MM.1S (cell line): ENCODE measurements at regions not wholly inside any gene's neighbourhood (a gene's known extent, or its start where the extent isn't known, plus 50 kb on each side); places are given as distances from the start of the nearest gene placed in this dataset.

ENCODE experiments used
- DNase-seq: peaks from one replicate; pipeline ENCODE4 v3.0.0-alpha.2; 2015
- H2AFZ ChIP-seq: fragments of 300-600 bp; sonication (generic); 2 replicates; pipeline ENCODE4 v1.6.0; 2016; ENCODE audit warnings: antibody characterized with exemption, low read length
- H3F3A ChIP-seq: fragments of 300-600 bp; sonication (generic); 2 replicates; pipeline ENCODE4 v1.6.1; 2016; ENCODE audit warnings: mild to moderate bottlenecking, antibody characterized with exemption, low read length, moderate library complexity, mixed read lengths; ENCODE audit not compliant: insufficient read depth
- H3K27ac ChIP-seq: fragments of 300-600 bp; sonication (generic); 2 replicates; pipeline ENCODE4 v1.5.1; 2016; ENCODE audit warnings: mild to moderate bottlenecking, low read length
- H3K27me3 ChIP-seq: fragments of 300-600 bp; sonication (generic); replicated peaks from 2 replicates; pipeline ENCODE4 v1.6.0; 2016; ENCODE audit warnings: low read length; ENCODE audit not compliant: insufficient read depth
- H3K36me3 ChIP-seq: fragments of 300-600 bp; sonication (generic); replicated peaks from 2 replicates; pipeline ENCODE4 v1.6.1; 2016; ENCODE audit warnings: mild to moderate bottlenecking, low read length, mixed read lengths; ENCODE audit not compliant: insufficient read depth
- H3K4me1 ChIP-seq: fragments of 300-600 bp; sonication (generic); 2 replicates; pipeline ENCODE4 v1.6.1; 2016; ENCODE audit warnings: low read length, mixed read lengths
- H3K4me2 ChIP-seq: fragments of 300-600 bp; sonication (generic); 2 replicates; pipeline ENCODE4 v1.6.0; 2016; ENCODE audit warnings: low read depth, low read length
- H3K4me3 ChIP-seq: fragments of 300-600 bp; sonication (generic); 2 replicates; pipeline ENCODE4 v1.5.1; 2016; ENCODE audit warnings: low read length, mixed read lengths
- H3K79me2 ChIP-seq: fragments of 300-600 bp; sonication (generic); 2 replicates; pipeline ENCODE4 v1.6.1; 2016; ENCODE audit warnings: mixed run types, low read length, mixed read lengths
- H3K9ac ChIP-seq: fragments of 300-600 bp; sonication (generic); 2 replicates; pipeline ENCODE4 v1.6.1; 2016; ENCODE audit warnings: low read length, mixed read lengths
- H3K9me2 ChIP-seq: fragments of 300-600 bp; sonication (generic); replicated peaks from 2 replicates; pipeline ENCODE4 v1.6.1; 2016; ENCODE audit warnings: mild to moderate bottlenecking, low read length, mixed read lengths; ENCODE audit not compliant: insufficient read depth
- H3K9me3 ChIP-seq: fragments of 300-600 bp; sonication (generic); replicated peaks from 2 replicates; pipeline ENCODE4 v1.6.1; 2016; ENCODE audit warnings: mild to moderate bottlenecking, low read length, mixed read lengths; ENCODE audit not compliant: insufficient read depth
- H4K20me1 ChIP-seq: fragments of 300-600 bp; sonication (generic); 2 replicates; pipeline ENCODE4 v1.6.1; 2016; ENCODE audit warnings: mild to moderate bottlenecking, low read length, moderate library complexity, mixed read lengths; ENCODE audit not compliant: insufficient read depth
- CTCF ChIP-seq: fragments of 300-600 bp; sonication (generic); IDR thresholded peaks from 2 replicates; pipeline ENCODE4 v1.5.1; 2016; ENCODE audit warnings: antibody characterized with exemption, low read length, mixed read lengths
- EZH2 ChIP-seq: fragments of 300-600 bp; sonication (generic); optimal IDR thresholded peaks from 2 replicates; pipeline ENCODE3; 2017; ENCODE audit warnings: low read depth, mild to moderate bottlenecking, antibody characterized with exemption, low read length, mixed read lengths
- EZH2phosphoT487 ChIP-seq: fragments of 300-600 bp; sonication (generic); IDR thresholded peaks from 2 replicates; pipeline ENCODE4 v1.6.1; 2018; ENCODE audit warnings: antibody characterized with exemption, low read length

- Histone ChIP-seq H3K27ac (no peak overlapping the region), H3K4me1 (no peaks in the 10 kb centered on the region), H3K27me3 (no peaks in the 10 kb centered on the region)
Measured at GRCh38 chr10:59093461-59093860, 83.0 kb upstream of the PHYHIPL start.

GRCh38 chr10:59096631-59097030 is 79.8 kb upstream of the PHYHIPL start:
- Histone ChIP-seq H3K36me3 (no peaks in the 10 kb centered on the region), H3K4me1 (no peaks in the 10 kb centered on the region), H3K27me3 (no peaks in the 10 kb centered on the region)

More at GRCh38 chr10:59093461-59093860, 83.0 kb upstream of the PHYHIPL start:
- no peak overlapping the region for H3K9ac ChIP-seq
- no peaks in the 10 kb centered on the region for H3K9me3 ChIP-seq
- no peak for DNase-seq
- TF ChIP-seq CTCF (no peak), EZH2 (no peak), EZH2phosphoT487 (no peak)
- H4K20me1 ChIP-seq: no peaks in the 10 kb centered on the region
- no peak overlapping the region for H3K4me3 ChIP-seq
- no peaks in the 10 kb centered on the region for H3K36me3 ChIP-seq
- H3F3A ChIP-seq: no peaks in the 10 kb centered on the region
- no peaks in the 10 kb centered on the region for H3K9me2 ChIP-seq
- H3K4me2 ChIP-seq: no peak overlapping the region
- H2AFZ ChIP-seq: no peak overlapping the region
- no peaks in the 10 kb centered on the region for H3K79me2 ChIP-seq

GRCh38 chr10:59098387-59098786 is 78.1 kb upstream of the PHYHIPL start:
- H3K9ac ChIP-seq: no peak overlapping the region
- no peak overlapping the region for H3K27ac ChIP-seq
- no peaks in the 10 kb centered on the region for H3F3A ChIP-seq
- H3K9me2 ChIP-seq: no peaks in the 10 kb centered on the region
- H2AFZ ChIP-seq: no peak overlapping the region
- H3K4me2 ChIP-seq: no peak overlapping the region
- TF ChIP-seq CTCF: no peak
- no peak for TF ChIP-seq EZH2
- H3K4me3 ChIP-seq: no peak overlapping the region
- H3K36me3 ChIP-seq: no peaks in the 10 kb centered on the region
- no peaks in the 10 kb centered on the region for H3K79me2 ChIP-seq
- DNase-seq: no peak
- H4K20me1 ChIP-seq: no peaks in the 10 kb centered on the region
- no peaks in the 10 kb centered on the region for H3K9me3 ChIP-seq
- H3K27me3 ChIP-seq: no peaks in the 10 kb centered on the region
- no peaks in the 10 kb centered on the region for H3K4me1 ChIP-seq

More at GRCh38 chr10:59096631-59097030, 79.8 kb upstream of the PHYHIPL start:
- Histone ChIP-seq H3K9me2 (no peaks in the 10 kb centered on the region), H3K4me2 (no peak overlapping the region), H3K9ac (no peak overlapping the region), H3K4me3 (no peak overlapping the region), H3K9me3 (no peaks in the 10 kb centered on the region), H3K27ac (no peak overlapping the region), H2AFZ (no peak overlapping the region), H4K20me1 (no peaks in the 10 kb centered on the region), H3F3A (no peaks in the 10 kb centered on the region), H3K79me2 (no peaks in the 10 kb centered on the region)
- TF ChIP-seq EZH2 (no peak), EZH2phosphoT487 (no peak), CTCF (no peak)
- no peak for DNase-seq
